WTC11 (cell line): ENCODE measurements at regions not wholly inside any gene's neighbourhood (a gene's known extent, or its start where the extent isn't known, plus 50 kb on each side); places are given as distances from the start of the nearest gene placed in this dataset.

Experiments used
- ATAC-seq: fragments of 200-7000 bp; cut with Tn5 transposase; 2 replicates; pipeline ENCODE4 v1.10.0; 2021; ENCODE audit warnings: mild to moderate bottlenecking, moderate library complexity
- CTCF ChIA-PET: fragments of 300-600 bp; sonication (Branson Sonifier 250); formaldehyde crosslinking; loops from one replicate; lab custom pipeline; 2021; ENCODE audit warnings: antibody characterized with exemption; lab: Charles Lee
- POLR2A ChIA-PET: fragments of 350-600 bp; sonication (Branson Sonifier 250); formaldehyde crosslinking; loops from one replicate; lab custom pipeline; 2021; ENCODE audit warnings: antibody characterized with exemption; lab: Charles Lee
- DNase-seq: peaks from one replicate; pipeline ENCODE4 v3.0.0; 2021; ENCODE audit warnings: low spot score
- H3K27ac Mint-ChIP-seq: 2 replicates; pipeline ENCODE4 v1.8.0; 2021; ENCODE audit warnings: mixed read lengths
- H3K27me3 Mint-ChIP-seq: 2 replicates; pipeline ENCODE4 v1.8.0; 2021; ENCODE audit warnings: low read depth, mild to moderate bottlenecking, moderate library complexity, mixed read lengths
- H3K36me3 Mint-ChIP-seq: 2 replicates; pipeline ENCODE4 v1.8.0; 2021; ENCODE audit warnings: mixed read lengths
- H3K4me1 Mint-ChIP-seq: 2 replicates; pipeline ENCODE4 v1.8.0; 2022; ENCODE audit warnings: mixed read lengths
- H3K4me3 Mint-ChIP-seq: 2 replicates; pipeline ENCODE4 v1.8.0; 2021; ENCODE audit warnings: mild to moderate bottlenecking, moderate library complexity, mixed read lengths
- H3K9me3 Mint-ChIP-seq: 2 replicates; pipeline ENCODE4 v1.8.0; 2021; ENCODE audit warnings: mixed read lengths
- ATF3 ChIP-seq: sonication (generic); formaldehyde crosslinking; conservative IDR thresholded peaks from 2 replicates; pipeline ENCODE4 v1.8.1; 2022; ENCODE audit warnings: mild to moderate bottlenecking, missing genetic modification reagents
- CREB1 ChIP-seq: sonication (generic); formaldehyde crosslinking; IDR thresholded peaks from 2 replicates; pipeline ENCODE4 v1.8.0; 2023; ENCODE audit warnings: mild to moderate bottlenecking, missing genetic modification reagents
- CREM ChIP-seq: sonication (generic); formaldehyde crosslinking; IDR thresholded peaks from 2 replicates; pipeline ENCODE4 v1.8.1; 2022; ENCODE audit warnings: mild to moderate bottlenecking, missing genetic modification reagents, moderate library complexity
- ELF4 ChIP-seq: sonication (generic); formaldehyde crosslinking; IDR thresholded peaks from 2 replicates; pipeline ENCODE4 v1.8.1; 2022; ENCODE audit warnings: low read depth, mild to moderate bottlenecking, moderate library complexity, missing genetic modification reagents
- EMX1 ChIP-seq: fragments of 250-450 bp; sonication (Bioruptor Pico); IDR thresholded peaks from 2 replicates; pipeline ENCODE4 v1.8.0; 2021; ENCODE audit warnings: mild to moderate bottlenecking
- ERG ChIP-seq: fragments of 250-450 bp; sonication (Bioruptor Pico); IDR thresholded peaks from 2 replicates; pipeline ENCODE4 v1.8.0; 2021; ENCODE audit warnings: mild to moderate bottlenecking
- ETV6 ChIP-seq: sonication (generic); formaldehyde crosslinking; IDR thresholded peaks from 2 replicates; pipeline ENCODE4 v1.8.1; 2022; ENCODE audit warnings: mild to moderate bottlenecking, missing genetic modification reagents
- FOXK1 ChIP-seq: sonication (generic); formaldehyde crosslinking; IDR thresholded peaks from 2 replicates; pipeline ENCODE4 v1.8.0; 2022; ENCODE audit warnings: mild to moderate bottlenecking, moderate library complexity, missing genetic modification reagents
- FOXP1 ChIP-seq: sonication (generic); formaldehyde crosslinking; IDR thresholded peaks from 2 replicates; pipeline ENCODE4 v1.8.0; 2022; ENCODE audit warnings: missing genetic modification reagents, mild to moderate bottlenecking, moderate library complexity, borderline replicate concordance
- HMGA2 ChIP-seq: fragments of 250-450 bp; sonication (Bioruptor Pico); IDR thresholded peaks from 2 replicates; pipeline ENCODE4 v1.4.0; 2021; ENCODE audit warnings: mild to moderate bottlenecking, moderate library complexity
- IRF1 ChIP-seq: sonication (generic); formaldehyde crosslinking; IDR thresholded peaks from 2 replicates; pipeline ENCODE4 v1.8.0; 2023; ENCODE audit warnings: missing genetic modification reagents
- IRF2 ChIP-seq: sonication (generic); formaldehyde crosslinking; IDR thresholded peaks from 2 replicates; pipeline ENCODE4 v1.8.0; 2022; ENCODE audit warnings: low read depth, missing genetic modification reagents, borderline replicate concordance
- MYBL2 ChIP-seq: sonication (generic); formaldehyde crosslinking; IDR thresholded peaks from 2 replicates; pipeline ENCODE4 v1.8.1; 2023; ENCODE audit warnings: mild to moderate bottlenecking, moderate library complexity, missing genetic modification reagents
- NFATC4 ChIP-seq: fragments of 250-450 bp; sonication (Bioruptor Pico); IDR thresholded peaks from 2 replicates; pipeline ENCODE4 v1.9.0; 2021; ENCODE audit warnings: mild to moderate bottlenecking
- NFYB ChIP-seq: sonication (generic); formaldehyde crosslinking; conservative IDR thresholded peaks from 2 replicates; pipeline ENCODE4 v1.8.0; 2022; ENCODE audit warnings: low read depth, missing genetic modification reagents
- NR3C1 ChIP-seq: sonication (generic); formaldehyde crosslinking; conservative IDR thresholded peaks from 2 replicates; pipeline ENCODE4 v1.8.1; 2023; ENCODE audit warnings: low read depth, mild to moderate bottlenecking, missing genetic modification reagents
- SMAD4 ChIP-seq: sonication (generic); formaldehyde crosslinking; IDR thresholded peaks from 2 replicates; pipeline ENCODE4 v1.8.0; 2022; ENCODE audit warnings: mild to moderate bottlenecking, missing genetic modification reagents
- SOX15 ChIP-seq: fragments of 250-450 bp; sonication (Bioruptor Pico); IDR thresholded peaks from 2 replicates; pipeline ENCODE4 v1.9.0; 2021; ENCODE audit warnings: mild to moderate bottlenecking
- TEAD1 ChIP-seq: sonication (generic); formaldehyde crosslinking; IDR thresholded peaks from 2 replicates; pipeline ENCODE4 v1.8.0; 2022; ENCODE audit warnings: mild to moderate bottlenecking, missing genetic modification reagents
- TP53 ChIP-seq: sonication (generic); formaldehyde crosslinking; IDR thresholded peaks from 2 replicates; pipeline ENCODE4 v1.8.1; 2023; ENCODE audit warnings: mild to moderate bottlenecking, missing genetic modification reagents
- ZBTB21 ChIP-seq: sonication (generic); formaldehyde crosslinking; IDR thresholded peaks from 2 replicates; pipeline ENCODE4 v1.8.1; 2023; ENCODE audit warnings: mild to moderate bottlenecking, missing genetic modification reagents, borderline replicate concordance
- ZNF232 ChIP-seq: sonication (generic); formaldehyde crosslinking; IDR thresholded peaks from 2 replicates; pipeline ENCODE4 v1.8.0; 2022; ENCODE audit warnings: mild to moderate bottlenecking, missing genetic modification reagents
- TF ChIP-seq, protein P1 (sequence below): sonication (generic); formaldehyde crosslinking; IDR thresholded peaks from 2 replicates; pipeline ENCODE4 v1.8.1; 2023; ENCODE audit warnings: mild to moderate bottlenecking, missing genetic modification reagents
- TF ChIP-seq, protein P2 (sequence below): sonication (generic); formaldehyde crosslinking; IDR thresholded peaks from 2 replicates; pipeline ENCODE4 v1.8.1; 2022; ENCODE audit warnings: low read depth, missing genetic modification reagents, borderline replicate concordance
- TF ChIP-seq, protein P3 (sequence below): fragments of 250-450 bp; sonication (Bioruptor Pico); IDR thresholded peaks from 2 replicates; pipeline ENCODE4 v2.1.2; 2022; ENCODE audit warnings: mild to moderate bottlenecking, moderate library complexity
- TF ChIP-seq, protein P4 (sequence below): fragments of 250-450 bp; sonication (Bioruptor Pico); IDR thresholded peaks from 2 replicates; pipeline ENCODE4 v1.9.0; 2021; ENCODE audit warnings: mild to moderate bottlenecking

DNA sequence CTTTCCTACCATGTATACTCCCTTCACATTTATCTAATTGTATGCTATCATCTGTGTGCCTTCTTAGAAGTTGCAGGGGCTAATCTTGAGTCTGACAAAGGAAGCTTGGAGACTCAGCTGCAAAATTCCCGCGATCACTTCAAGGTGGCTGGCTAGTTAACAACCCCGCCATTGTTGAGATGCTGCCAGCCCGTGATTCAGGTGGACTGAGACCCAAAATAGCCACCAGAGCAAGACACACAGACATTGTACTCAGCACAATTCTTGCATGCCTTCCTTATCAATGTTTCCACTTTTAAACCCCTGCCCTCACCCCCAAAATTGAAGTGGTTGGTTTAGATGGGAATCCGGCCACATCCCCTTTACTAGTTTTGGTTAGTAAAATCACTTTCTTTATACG is 225.8 kb upstream of the ZNF717 start (continued):
- TF ChIP-seq CREB1 (no peak), FOXK1 (CRISPR knock-in tag) (no peak)

DNA sequence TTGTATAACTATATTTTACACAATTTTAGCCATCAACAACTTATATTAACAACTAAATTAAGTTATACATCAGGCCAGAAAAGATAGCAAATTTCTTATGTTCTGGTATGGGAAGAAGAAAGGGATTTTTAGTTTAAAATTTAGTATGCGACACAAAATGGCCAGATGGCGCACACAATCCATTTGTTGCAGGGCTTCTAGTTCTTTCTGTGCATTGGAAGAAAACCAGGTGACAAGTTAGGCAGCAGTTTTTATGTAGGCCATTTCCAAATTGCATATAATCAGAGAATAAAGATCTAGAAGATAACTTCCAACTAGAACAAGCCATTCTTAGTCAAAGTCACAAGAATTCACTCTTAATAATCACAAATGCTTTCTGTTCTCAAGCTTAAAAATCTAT is 230.1 kb upstream of the ZNF717 start:
- no peak overlapping the region for H3K4me3 Mint-ChIP-seq
- H3K9me3 Mint-ChIP-seq = peaks cover 9% of the 10 kb centered on the region
- no peak for DNase-seq
- H3K27ac Mint-ChIP-seq = no peak overlapping the region
- TF ChIP-seq, protein P1, sequence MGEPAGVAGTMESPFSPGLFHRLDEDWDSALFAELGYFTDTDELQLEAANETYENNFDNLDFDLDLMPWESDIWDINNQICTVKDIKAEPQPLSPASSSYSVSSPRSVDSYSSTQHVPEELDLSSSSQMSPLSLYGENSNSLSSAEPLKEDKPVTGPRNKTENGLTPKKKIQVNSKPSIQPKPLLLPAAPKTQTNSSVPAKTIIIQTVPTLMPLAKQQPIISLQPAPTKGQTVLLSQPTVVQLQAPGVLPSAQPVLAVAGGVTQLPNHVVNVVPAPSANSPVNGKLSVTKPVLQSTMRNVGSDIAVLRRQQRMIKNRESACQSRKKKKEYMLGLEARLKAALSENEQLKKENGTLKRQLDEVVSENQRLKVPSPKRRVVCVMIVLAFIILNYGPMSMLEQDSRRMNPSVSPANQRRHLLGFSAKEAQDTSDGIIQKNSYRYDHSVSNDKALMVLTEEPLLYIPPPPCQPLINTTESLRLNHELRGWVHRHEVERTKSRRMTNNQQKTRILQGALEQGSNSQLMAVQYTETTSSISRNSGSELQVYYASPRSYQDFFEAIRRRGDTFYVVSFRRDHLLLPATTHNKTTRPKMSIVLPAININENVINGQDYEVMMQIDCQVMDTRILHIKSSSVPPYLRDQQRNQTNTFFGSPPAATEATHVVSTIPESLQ (CRISPR knock-in tag) = no peak
- no peak for TF ChIP-seq NFATC4 (CRISPR knock-in tag)
- TF ChIP-seq CREM (CRISPR knock-in tag) = no peak
- TF ChIP-seq NR3C1 (CRISPR knock-in tag) = no peak
- TF ChIP-seq EMX1 (CRISPR knock-in tag) = no peak
- no peak for TF ChIP-seq IRF2 (CRISPR knock-in tag)
- no peak for TF ChIP-seq MYBL2 (CRISPR knock-in tag)
- no peak for TF ChIP-seq ZNF232 (CRISPR knock-in tag)
- TF ChIP-seq SOX15 = no peak
- no peak for TF ChIP-seq ERG (CRISPR knock-in tag)
- no peak for TF ChIP-seq SMAD4 (CRISPR knock-in tag)
- no peak for TF ChIP-seq HMGA2
- TF ChIP-seq TP53 (CRISPR knock-in tag) = no peak
- no peak for TF ChIP-seq NFYB
- TF ChIP-seq, protein P2, sequence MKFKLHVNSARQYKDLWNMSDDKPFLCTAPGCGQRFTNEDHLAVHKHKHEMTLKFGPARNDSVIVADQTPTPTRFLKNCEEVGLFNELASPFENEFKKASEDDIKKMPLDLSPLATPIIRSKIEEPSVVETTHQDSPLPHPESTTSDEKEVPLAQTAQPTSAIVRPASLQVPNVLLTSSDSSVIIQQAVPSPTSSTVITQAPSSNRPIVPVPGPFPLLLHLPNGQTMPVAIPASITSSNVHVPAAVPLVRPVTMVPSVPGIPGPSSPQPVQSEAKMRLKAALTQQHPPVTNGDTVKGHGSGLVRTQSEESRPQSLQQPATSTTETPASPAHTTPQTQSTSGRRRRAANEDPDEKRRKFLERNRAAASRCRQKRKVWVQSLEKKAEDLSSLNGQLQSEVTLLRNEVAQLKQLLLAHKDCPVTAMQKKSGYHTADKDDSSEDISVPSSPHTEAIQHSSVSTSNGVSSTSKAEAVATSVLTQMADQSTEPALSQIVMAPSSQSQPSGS (CRISPR knock-in tag) = no peak
- TF ChIP-seq ELF4 (CRISPR knock-in tag) = no peak
- TF ChIP-seq, protein P3, sequence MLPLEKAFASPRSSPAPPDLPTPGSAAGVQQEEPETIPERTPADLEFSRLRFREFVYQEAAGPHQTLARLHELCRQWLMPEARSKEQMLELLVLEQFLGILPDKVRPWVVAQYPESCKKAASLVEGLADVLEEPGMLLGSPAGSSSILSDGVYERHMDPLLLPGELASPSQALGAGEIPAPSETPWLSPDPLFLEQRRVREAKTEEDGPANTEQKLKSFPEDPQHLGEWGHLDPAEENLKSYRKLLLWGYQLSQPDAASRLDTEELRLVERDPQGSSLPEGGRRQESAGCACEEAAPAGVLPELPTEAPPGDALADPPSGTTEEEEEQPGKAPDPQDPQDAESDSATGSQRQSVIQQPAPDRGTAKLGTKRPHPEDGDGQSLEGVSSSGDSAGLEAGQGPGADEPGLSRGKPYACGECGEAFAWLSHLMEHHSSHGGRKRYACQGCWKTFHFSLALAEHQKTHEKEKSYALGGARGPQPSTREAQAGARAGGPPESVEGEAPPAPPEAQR (CRISPR knock-in tag) = no peak
- H3K27me3 Mint-ChIP-seq = no peaks in the 10 kb centered on the region
- CTCF ChIA-PET = no interaction called here
- POLR2A ChIA-PET = no interaction called here
- H3K36me3 Mint-ChIP-seq = no peaks in the 10 kb centered on the region
- no peak for ATAC-seq
- peaks cover 20% of the 10 kb centered on the region for H3K4me1 Mint-ChIP-seq

- DNase-seq = no peak
- H3K9me3 Mint-ChIP-seq = peaks cover 9% of the 10 kb centered on the region
- peaks cover 18% of the 10 kb centered on the region for H3K4me1 Mint-ChIP-seq
- H3K27me3 Mint-ChIP-seq = no peaks in the 10 kb centered on the region
- POLR2A ChIA-PET = no interaction called here
- ATAC-seq = no peak
- CTCF ChIA-PET = no interaction called here
- H3K27ac Mint-ChIP-seq = no peak overlapping the region
- H3K36me3 Mint-ChIP-seq = no peaks in the 10 kb centered on the region
- H3K4me3 Mint-ChIP-seq = no peak overlapping the region
- TF ChIP-seq ERG (CRISPR knock-in tag) (no peak), IRF1 (no peak), NR3C1 (CRISPR knock-in tag) (no peak), ETV6 (CRISPR knock-in tag) (no peak), FOXP1 (CRISPR knock-in tag) (no peak), TEAD1 (CRISPR knock-in tag) (no peak), ATF3 (CRISPR knock-in tag) (no peak), ZBTB21 (CRISPR knock-in tag) (no peak)
- TF ChIP-seq, protein P4, sequence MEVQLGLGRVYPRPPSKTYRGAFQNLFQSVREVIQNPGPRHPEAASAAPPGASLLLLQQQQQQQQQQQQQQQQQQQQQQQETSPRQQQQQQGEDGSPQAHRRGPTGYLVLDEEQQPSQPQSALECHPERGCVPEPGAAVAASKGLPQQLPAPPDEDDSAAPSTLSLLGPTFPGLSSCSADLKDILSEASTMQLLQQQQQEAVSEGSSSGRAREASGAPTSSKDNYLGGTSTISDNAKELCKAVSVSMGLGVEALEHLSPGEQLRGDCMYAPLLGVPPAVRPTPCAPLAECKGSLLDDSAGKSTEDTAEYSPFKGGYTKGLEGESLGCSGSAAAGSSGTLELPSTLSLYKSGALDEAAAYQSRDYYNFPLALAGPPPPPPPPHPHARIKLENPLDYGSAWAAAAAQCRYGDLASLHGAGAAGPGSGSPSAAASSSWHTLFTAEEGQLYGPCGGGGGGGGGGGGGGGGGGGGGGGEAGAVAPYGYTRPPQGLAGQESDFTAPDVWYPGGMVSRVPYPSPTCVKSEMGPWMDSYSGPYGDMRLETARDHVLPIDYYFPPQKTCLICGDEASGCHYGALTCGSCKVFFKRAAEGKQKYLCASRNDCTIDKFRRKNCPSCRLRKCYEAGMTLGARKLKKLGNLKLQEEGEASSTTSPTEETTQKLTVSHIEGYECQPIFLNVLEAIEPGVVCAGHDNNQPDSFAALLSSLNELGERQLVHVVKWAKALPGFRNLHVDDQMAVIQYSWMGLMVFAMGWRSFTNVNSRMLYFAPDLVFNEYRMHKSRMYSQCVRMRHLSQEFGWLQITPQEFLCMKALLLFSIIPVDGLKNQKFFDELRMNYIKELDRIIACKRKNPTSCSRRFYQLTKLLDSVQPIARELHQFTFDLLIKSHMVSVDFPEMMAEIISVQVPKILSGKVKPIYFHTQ (CRISPR knock-in tag) = no peak
Measured at GRCh38 chr3:76016111-76016510, 230.8 kb upstream of the ZNF717 start.
